RWPE1 (cell line): ENCODE measurements at regions not wholly inside any gene's neighbourhood (a gene's known extent, or its start where the extent isn't known, plus 50 kb on each side); places are given as distances from the start of the nearest gene placed in this dataset.
"Not testable (repeated sequence)": the region's sequence is repeated elsewhere in the genome, so short reads cannot be mapped to it uniquely, and the experiment has no call there.

ENCODE experiments used
- CTCF ChIA-PET: fragments of 350-600 bp; sonication (Branson Sonifier 250); formaldehyde crosslinking; extraction: SDS; loops from one replicate; lab custom pipeline; 2021; lab: Yijun Ruan, JAX
- POLR2A ChIA-PET: fragments of 400-600 bp; formaldehyde crosslinking; extraction: SDS; loops from one replicate; lab custom pipeline; 2020; ENCODE audit warnings: antibody characterized with exemption; ENCODE audit not compliant: low non-redundant PET; lab: Yijun Ruan, JAX
- DNase-seq: peaks from one replicate; pipeline ENCODE4 v3.0.0; 2012; ENCODE audit warnings: low spot score
- H3K27ac ChIP-seq: fragments of 450-650 bp; 2 replicates; pipeline ENCODE4 v1.5.1; 2017
- TF ChIP-seq, protein P1 (sequence below): fragments of 450-650 bp; conservative IDR thresholded peaks from 2 replicates; pipeline ENCODE4 v1.5.1; 2017; ENCODE audit warnings: low read depth, mild to moderate bottlenecking

DNA sequence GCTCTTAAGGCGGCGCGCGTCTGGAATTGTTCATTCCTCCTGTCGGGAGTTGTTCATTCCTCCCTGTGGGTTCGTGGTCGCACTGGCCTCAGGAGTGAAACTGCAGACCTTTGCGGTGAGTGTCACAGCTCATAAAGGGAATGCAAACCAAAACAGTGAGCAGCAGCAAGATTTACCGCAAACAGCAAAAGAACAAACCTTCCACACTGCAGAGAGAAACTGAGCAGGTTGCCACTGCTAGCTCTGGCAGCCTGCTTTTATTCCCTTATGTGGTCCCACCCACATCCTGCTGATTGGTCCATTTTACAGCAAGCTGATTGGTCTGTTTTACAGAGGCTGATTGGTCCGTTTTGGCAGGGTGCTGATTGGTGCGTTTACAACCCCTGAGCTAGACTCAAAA is 1365.3 kb upstream of the WWC1 start:
- TF ChIP-seq, protein P1, sequence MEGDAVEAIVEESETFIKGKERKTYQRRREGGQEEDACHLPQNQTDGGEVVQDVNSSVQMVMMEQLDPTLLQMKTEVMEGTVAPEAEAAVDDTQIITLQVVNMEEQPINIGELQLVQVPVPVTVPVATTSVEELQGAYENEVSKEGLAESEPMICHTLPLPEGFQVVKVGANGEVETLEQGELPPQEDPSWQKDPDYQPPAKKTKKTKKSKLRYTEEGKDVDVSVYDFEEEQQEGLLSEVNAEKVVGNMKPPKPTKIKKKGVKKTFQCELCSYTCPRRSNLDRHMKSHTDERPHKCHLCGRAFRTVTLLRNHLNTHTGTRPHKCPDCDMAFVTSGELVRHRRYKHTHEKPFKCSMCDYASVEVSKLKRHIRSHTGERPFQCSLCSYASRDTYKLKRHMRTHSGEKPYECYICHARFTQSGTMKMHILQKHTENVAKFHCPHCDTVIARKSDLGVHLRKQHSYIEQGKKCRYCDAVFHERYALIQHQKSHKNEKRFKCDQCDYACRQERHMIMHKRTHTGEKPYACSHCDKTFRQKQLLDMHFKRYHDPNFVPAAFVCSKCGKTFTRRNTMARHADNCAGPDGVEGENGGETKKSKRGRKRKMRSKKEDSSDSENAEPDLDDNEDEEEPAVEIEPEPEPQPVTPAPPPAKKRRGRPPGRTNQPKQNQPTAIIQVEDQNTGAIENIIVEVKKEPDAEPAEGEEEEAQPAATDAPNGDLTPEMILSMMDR, result no peak
- POLR2A ChIA-PET, result no interaction called here
- CTCF ChIA-PET, result no interaction called here
- no peak for DNase-seq
- no peak overlapping the region for H3K27ac ChIP-seq

GRCh38 chr5:166926806-166927475 is 1364.5 kb upstream of the WWC1 start:
- POLR2A ChIA-PET, CTCF ChIA-PET, H3K27ac ChIP-seq, DNase-seq: not testable (repeated sequence)

- no peak for DNase-seq
- POLR2A ChIA-PET, result no interaction called here
- CTCF ChIA-PET, result no interaction called here
- TF ChIP-seq, protein P1, result no peak
- H3K27ac ChIP-seq, result no peak overlapping the region
Measured at GRCh38 chr5:166936351-166936750, 1355.1 kb upstream of the WWC1 start.

GRCh38 chr5:166938071-166938470 is 1353.4 kb upstream of the WWC1 start:
- ChIA-PET CTCF (interaction anchor here (0.7 kb wide), 1 partner anchor 1737 kb away, joined by 4 read pairs; no protein-coding TSS in a partner anchor), POLR2A (no interaction called here)
- no peak for DNase-seq
- TF ChIP-seq, protein P1, result no peak
- H3K27ac ChIP-seq, result no peak overlapping the region

GRCh38 chr5:166942948-166943347 is 1348.5 kb upstream of the WWC1 start:
- DNase-seq, result no peak
- H3K27ac ChIP-seq, result no peak overlapping the region
- TF ChIP-seq, protein P1, result no peak
- CTCF ChIA-PET, result no interaction called here
- POLR2A ChIA-PET, result no interaction called here

- no peak overlapping the region for H3K27ac ChIP-seq
- ChIA-PET CTCF (interaction anchor here (0.7 kb wide), 3 partner anchors 10 to 553 kb away, joined by 3 to 7 read pairs (median 4); no protein-coding TSS in a partner anchor), POLR2A (no interaction called here)
- TF ChIP-seq, protein P1, result no peak
- no peak for DNase-seq
Measured at GRCh38 chr5:166947045-166947444, 1344.4 kb upstream of the WWC1 start.

DNA sequence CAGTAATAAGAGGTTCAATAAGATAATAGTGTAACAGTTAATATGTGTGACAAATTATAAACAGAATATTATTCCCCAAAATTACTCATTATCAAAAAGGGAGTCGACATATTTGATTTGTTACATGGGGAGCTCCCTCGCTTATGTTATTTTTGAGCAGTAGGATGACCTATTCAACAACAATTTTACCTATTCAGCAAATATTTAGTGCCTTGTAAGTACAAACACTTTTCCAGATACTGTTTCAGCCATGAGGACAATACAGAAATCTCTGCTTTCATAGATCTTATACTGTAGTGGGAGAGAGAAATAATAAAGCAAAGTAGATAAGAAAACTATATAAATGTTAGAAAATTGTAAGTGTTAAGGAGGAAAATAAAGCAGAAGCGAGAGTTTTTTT is 1342.8 kb upstream of the WWC1 start:
- CTCF ChIA-PET, result no interaction called here
- no peak for DNase-seq

More for the DNA sequence above, 1342.8 kb upstream of the WWC1 start:
- H3K27ac ChIP-seq, result no peak overlapping the region
- TF ChIP-seq, protein P1, result no peak
- POLR2A ChIA-PET, result interaction anchor here (0.6 kb wide), 1 partner anchor 13 kb away, joined by 5 read pairs; no protein-coding TSS in a partner anchor
